HFF-Myc (cell line): ENCODE measurements at regions not wholly inside any gene's neighbourhood (a gene's known extent, or its start where the extent isn't known, plus 50 kb on each side); places are given as distances from the start of the nearest gene placed in this dataset.

Experiments used
- DNase-seq: peaks from one replicate; pipeline ENCODE4 v3.0.0-alpha.2; 2011; ENCODE audit warnings: low read depth; ENCODE audit errors: extremely low read depth
- H3K4me3 ChIP-seq: replicated peaks from 2 replicates; pipeline ENCODE4 v1.5.1; 2011; ENCODE audit warnings: low read depth, mild to moderate bottlenecking, control low read depth, low read length
- TF ChIP-seq, protein P1 (sequence below): IDR thresholded peaks from 2 replicates; pipeline ENCODE4 v1.5.1; 2012; ENCODE audit warnings: mild to moderate bottlenecking, low read depth, low read length, control low read depth; ENCODE audit errors: missing control alignments

DNA sequence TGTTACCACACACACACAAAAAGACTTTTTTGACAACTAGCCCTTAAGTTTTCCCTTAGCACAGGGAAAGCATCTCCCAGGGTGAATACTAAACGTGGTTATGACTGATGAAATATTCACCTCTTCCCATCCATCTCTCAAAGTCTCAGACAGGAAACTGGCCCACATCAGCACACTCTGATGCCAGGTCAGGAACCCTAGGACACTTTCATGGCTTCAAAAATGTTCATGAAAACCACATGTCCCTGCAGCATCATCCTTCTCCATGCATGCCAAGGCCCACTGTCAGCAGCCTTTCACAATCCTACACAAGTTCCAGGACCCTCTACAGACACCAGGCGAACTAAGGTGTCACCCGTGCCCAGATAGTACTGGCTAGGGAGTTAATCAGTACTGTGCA lies 68.7 kb downstream of the DNTTIP2 start:
- TF ChIP-seq, protein P1, sequence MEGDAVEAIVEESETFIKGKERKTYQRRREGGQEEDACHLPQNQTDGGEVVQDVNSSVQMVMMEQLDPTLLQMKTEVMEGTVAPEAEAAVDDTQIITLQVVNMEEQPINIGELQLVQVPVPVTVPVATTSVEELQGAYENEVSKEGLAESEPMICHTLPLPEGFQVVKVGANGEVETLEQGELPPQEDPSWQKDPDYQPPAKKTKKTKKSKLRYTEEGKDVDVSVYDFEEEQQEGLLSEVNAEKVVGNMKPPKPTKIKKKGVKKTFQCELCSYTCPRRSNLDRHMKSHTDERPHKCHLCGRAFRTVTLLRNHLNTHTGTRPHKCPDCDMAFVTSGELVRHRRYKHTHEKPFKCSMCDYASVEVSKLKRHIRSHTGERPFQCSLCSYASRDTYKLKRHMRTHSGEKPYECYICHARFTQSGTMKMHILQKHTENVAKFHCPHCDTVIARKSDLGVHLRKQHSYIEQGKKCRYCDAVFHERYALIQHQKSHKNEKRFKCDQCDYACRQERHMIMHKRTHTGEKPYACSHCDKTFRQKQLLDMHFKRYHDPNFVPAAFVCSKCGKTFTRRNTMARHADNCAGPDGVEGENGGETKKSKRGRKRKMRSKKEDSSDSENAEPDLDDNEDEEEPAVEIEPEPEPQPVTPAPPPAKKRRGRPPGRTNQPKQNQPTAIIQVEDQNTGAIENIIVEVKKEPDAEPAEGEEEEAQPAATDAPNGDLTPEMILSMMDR: no peak
- H3K4me3 ChIP-seq: no peak overlapping the region
- DNase-seq: no peak

DNA sequence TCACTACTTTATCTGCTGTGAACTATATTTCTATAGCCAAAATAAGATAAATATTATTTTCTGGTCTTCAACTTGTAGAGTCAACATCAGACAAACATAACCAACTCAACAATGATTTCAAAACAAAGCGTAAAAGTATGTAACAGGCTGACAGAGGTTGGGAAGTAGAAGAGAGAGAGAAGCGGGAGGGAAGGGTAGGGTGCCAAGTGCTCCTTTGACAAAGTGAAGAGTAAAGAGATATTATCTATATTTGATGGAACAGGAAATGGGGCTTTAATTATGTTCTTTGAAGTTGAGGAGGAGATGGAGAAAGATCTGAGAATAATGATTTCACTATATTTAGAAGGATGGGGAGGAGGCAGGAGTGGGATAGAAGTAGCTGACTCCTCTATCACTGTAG lies 70.1 kb downstream of the DNTTIP2 start:
- TF ChIP-seq, protein P1: no peak
- H3K4me3 ChIP-seq: no peak overlapping the region
- DNase-seq: no peak

DNA sequence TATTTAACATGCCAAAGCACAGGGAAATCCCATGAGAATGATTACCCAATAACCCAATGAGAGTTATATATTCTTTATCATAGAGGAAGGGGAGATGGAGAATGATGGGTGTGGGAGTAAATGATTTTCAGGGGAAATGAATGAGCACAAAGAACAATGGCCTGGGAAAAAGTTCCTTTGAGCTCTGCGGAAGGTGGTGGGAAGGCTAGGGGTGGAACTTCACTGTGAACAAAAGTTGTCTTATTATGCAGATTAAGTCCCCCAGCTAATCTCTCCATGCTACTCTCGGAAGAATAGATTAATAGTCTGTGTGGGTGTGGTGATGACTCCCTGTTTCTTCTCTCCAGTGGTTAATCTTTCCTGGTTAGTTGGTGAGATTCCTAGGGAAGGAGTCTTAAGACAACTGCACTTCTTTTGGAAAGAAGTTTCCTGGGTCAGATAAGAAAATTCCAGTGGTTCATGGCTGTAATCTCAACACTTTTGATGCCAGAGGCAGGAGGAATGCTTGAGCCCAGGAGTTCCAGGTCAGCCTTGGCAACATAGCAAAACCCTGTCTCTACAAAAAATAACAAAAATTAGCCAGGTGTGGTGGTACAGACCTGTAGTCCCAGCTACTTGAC lies 71.6 kb downstream of the DNTTIP2 start:
- H3K4me3 ChIP-seq: no peak overlapping the region
- TF ChIP-seq, protein P1: no peak
- no peak for DNase-seq

DNA sequence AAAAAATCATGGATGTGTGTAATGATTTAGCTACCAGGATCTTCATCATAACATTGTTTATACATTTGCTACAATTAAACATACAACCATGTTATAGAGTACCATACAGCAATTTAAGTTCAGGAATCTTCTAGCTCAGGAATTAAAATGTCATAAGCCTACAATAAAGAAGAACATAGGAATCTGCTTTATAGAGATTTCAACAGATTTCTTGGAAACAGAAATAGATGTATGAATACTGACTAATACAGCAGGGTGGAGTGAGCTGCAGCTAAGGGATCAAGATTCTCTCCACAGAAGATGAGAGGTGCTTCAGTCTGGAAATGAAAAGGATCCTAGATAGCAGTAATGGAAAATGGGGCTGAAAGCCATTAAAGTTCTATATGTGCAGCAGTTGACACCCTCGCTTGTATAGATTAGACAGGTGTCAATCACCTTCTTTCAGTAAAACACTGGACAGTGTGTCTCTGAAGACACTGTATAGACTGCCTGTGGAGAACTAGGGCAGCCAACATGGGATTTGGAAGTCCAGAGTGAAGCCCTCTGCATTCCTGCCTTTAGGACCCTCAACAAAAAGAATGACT lies 73.9 kb downstream of the DNTTIP2 start:
- TF ChIP-seq, protein P1: no peak
- DNase-seq: no peak
- H3K4me3 ChIP-seq: no peak overlapping the region

DNA sequence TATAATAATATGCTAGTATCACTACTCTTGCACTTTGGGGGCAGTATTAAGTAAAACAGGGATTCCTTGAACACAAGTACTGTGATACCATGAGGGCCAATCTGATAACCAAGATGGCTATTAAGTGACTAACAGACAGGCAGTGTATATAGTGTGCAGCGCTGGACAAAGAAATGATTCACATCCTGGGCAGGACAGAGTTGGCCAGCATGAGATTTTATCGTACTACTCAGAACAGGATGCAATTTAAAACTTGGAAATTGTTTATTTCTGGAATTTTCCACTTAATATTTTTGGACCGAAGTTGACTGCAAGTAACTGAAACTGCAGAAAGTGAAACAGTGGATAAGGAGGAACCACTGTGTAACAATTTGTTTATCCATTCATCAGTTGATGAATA lies 74.6 kb downstream of the DNTTIP2 start:
- no peak overlapping the region for H3K4me3 ChIP-seq
- peak; percentile 71 for DNase-seq
- TF ChIP-seq, protein P1: no peak

DNA sequence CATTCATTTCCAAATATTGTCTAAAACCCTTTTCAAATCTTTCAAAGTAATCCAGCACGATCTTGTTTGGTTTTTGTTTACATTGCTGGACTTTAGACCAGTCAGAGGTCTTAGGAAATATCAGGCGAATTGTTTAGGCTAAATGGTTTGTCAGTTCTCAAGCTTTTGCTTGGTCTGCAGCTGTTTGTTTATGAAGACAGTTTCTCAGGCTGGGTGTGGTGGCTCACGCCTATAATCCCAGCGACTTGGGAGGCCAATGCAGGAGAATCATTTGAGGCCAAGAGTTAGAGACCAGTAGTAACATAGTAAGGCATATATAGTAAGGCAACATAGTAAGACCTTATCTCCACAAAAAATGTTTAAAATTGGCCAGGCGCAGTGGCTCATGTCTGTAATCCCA lies 77.5 kb downstream of the DNTTIP2 start:
- DNase-seq: no peak
- H3K4me3 ChIP-seq: no peak overlapping the region
- TF ChIP-seq, protein P1: no peak

DNA sequence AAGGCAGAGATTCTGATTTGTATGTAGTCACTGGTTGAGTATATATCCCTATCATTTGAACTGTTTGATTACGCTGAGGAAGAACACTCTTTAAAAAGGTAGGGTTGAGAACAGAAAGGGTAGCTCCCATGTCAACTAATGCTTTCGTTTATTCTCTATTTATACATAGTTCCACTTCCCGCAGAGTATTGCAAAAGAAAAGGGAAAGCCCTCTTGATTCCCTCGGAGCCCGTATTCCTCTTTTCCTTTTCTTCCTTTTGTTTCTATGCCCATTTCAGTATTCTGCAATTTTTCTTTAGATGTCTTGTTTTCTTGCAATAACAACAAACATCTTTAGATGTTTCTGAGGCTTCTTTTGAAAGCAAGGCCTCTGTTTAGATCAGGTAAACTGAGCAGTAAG lies 78.2 kb downstream of the DNTTIP2 start:
- TF ChIP-seq, protein P1: no peak
- no peak overlapping the region for H3K4me3 ChIP-seq
- DNase-seq: no peak
